ENCODE measurements at regions not wholly inside any gene's neighbourhood (a gene's known extent, or its start where the extent isn't known, plus 50 kb on each side); places are given as distances from the start of the nearest gene placed in this dataset.

DNA sequence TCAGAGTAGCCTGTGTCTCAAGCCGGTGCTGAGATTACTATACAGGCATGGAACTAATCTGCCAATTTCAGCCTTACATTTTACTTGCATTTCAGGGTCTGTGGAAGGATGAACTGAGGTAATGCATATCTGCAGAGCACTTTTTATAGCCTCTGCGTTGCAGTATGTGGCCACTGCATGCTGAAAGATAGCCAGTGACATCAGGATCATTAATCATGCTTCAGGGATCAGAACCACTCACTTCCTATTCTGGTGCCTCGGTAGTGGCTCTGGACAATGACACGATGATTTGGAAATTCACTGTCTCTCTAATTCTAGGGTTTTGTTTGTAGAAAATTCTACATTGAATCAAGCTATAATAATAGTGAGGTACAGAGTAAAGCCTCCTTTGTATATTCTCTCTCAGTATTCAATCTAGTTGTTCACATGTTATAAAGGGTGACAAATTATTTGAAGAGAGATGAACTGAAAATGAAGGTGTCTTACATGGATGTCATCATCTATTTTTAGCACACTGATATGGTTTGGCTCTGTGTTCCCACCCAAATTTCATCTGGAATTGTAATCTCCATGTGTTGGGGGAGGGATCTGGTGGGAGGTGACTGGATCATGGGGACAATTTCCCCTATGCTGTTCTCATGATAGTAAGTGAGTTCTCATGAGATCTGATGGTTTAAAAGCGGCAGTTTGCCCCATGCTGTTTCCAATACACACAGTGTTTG is 554.3 kb upstream of the MIS18BP1 start:
- no peak overlapping the region for H3K4me2 ChIP-seq (ENCODE audit: low read length)
- no peak overlapping the region for H3K9ac ChIP-seq (ENCODE audit: low read length)
- H3K27ac ChIP-seq (ENCODE audit: low read length): no peak overlapping the region

DNA sequence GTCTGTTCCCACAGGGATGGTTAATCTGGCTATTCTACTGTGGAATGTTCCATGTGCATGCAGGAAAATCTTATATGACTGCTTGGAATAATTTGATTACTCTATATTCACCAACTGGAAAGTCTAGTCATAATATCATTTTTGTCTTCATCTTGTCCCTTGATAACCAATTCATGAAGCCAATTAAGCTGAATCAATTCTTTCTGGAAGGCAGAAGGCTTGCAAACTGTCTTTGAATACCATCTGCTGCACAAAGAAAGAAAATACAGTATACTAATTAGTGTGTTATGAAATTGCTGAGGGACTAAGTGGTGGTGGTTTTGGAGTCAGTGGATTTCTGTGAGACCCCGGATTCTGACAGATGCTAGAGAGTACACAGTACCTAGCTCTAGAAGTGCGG is 546.5 kb upstream of the MIS18BP1 start:
- Histone ChIP-seq H3K9me3 (ENCODE audit: low read length) (no peaks in the 10 kb centered on the region), H3K9me2 (ENCODE audit: insufficient read depth, low read length) (no peaks in the 10 kb centered on the region), H3F3A (ENCODE audit: insufficient read depth, low read length, poor library complexity, severe bottlenecking) (no peaks in the 10 kb centered on the region)

More for the DNA sequence above, 554.3 kb upstream of the MIS18BP1 start:
- H3K9me2 ChIP-seq (ENCODE audit: insufficient read depth, low read length): no peaks in the 10 kb centered on the region
- H3K27me3 ChIP-seq (ENCODE audit: insufficient read depth, low read depth, low read length): no peaks in the 10 kb centered on the region
- no peaks in the 10 kb centered on the region for H4K20me1 ChIP-seq (ENCODE audit: insufficient read depth)
- H3K4me3 ChIP-seq (ENCODE audit: low read length): no peak overlapping the region
- H3K36me3 ChIP-seq (ENCODE audit: insufficient read depth, low read length): no peaks in the 10 kb centered on the region
- TF ChIP-seq SMC3 (conservative IDR thresholded peaks at IDR 0.05; ENCODE audit: poor library complexity): no peak
- no peak for TF ChIP-seq TAF1 (IDR thresholded peaks at IDR 0.05; ENCODE audit: low read depth)
- TF ChIP-seq MXI1 (conservative IDR thresholded peaks at IDR 0.05; ENCODE audit: poor library complexity, severe bottlenecking): no peak
- TF ChIP-seq RAD21 (conservative IDR thresholded peaks at IDR 0.05): no peak
- no peak for TF ChIP-seq POLR2AphosphoS5 (IDR thresholded peaks at IDR 0.05)
- TF ChIP-seq, protein P1, sequence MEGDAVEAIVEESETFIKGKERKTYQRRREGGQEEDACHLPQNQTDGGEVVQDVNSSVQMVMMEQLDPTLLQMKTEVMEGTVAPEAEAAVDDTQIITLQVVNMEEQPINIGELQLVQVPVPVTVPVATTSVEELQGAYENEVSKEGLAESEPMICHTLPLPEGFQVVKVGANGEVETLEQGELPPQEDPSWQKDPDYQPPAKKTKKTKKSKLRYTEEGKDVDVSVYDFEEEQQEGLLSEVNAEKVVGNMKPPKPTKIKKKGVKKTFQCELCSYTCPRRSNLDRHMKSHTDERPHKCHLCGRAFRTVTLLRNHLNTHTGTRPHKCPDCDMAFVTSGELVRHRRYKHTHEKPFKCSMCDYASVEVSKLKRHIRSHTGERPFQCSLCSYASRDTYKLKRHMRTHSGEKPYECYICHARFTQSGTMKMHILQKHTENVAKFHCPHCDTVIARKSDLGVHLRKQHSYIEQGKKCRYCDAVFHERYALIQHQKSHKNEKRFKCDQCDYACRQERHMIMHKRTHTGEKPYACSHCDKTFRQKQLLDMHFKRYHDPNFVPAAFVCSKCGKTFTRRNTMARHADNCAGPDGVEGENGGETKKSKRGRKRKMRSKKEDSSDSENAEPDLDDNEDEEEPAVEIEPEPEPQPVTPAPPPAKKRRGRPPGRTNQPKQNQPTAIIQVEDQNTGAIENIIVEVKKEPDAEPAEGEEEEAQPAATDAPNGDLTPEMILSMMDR (IDR thresholded peaks at IDR 0.05; ENCODE audit: poor library complexity, severe bottlenecking): no peak
- no peak for TF ChIP-seq EZH2 (IDR thresholded peaks at IDR 0.05; ENCODE audit: borderline replicate concordance, insufficient read depth, low read length, poor library complexity, severe bottlenecking)
- TF ChIP-seq EP300 (conservative IDR thresholded peaks at IDR 0.05; ENCODE audit: poor library complexity, severe bottlenecking): no peak
- H3F3A ChIP-seq (ENCODE audit: insufficient read depth, low read length, poor library complexity, severe bottlenecking): no peaks in the 10 kb centered on the region
- H3K79me2 ChIP-seq (replicated peaks; ENCODE audit: insufficient read depth, low read length): no peaks in the 10 kb centered on the region
- H2AFZ ChIP-seq (ENCODE audit: low read depth, low read length): no peak overlapping the region
- H3K9me3 ChIP-seq (ENCODE audit: low read length): no peaks in the 10 kb centered on the region

More for the DNA sequence above, 546.5 kb upstream of the MIS18BP1 start:
- Histone ChIP-seq H3K27ac (ENCODE audit: low read length) (no peak overlapping the region), H3K36me3 (ENCODE audit: insufficient read depth, low read length) (no peaks in the 10 kb centered on the region), H3K4me2 (ENCODE audit: low read length) (no peak overlapping the region), H3K27me3 (ENCODE audit: insufficient read depth, low read depth, low read length) (no peaks in the 10 kb centered on the region), H3K9ac (ENCODE audit: low read length) (no peak overlapping the region), H2AFZ (ENCODE audit: low read depth, low read length) (no peak overlapping the region), H3K4me3 (ENCODE audit: low read length) (no peak overlapping the region), H3K79me2 (replicated peaks; ENCODE audit: insufficient read depth, low read length) (no peaks in the 10 kb centered on the region), H4K20me1 (ENCODE audit: insufficient read depth) (no peaks in the 10 kb centered on the region)
- TF ChIP-seq EP300 (conservative IDR thresholded peaks at IDR 0.05; ENCODE audit: poor library complexity, severe bottlenecking) (no peak), POLR2AphosphoS5 (IDR thresholded peaks at IDR 0.05) (no peak), RAD21 (conservative IDR thresholded peaks at IDR 0.05) (no peak), SMC3 (conservative IDR thresholded peaks at IDR 0.05; ENCODE audit: poor library complexity) (no peak), TAF1 (IDR thresholded peaks at IDR 0.05; ENCODE audit: low read depth) (no peak), EZH2 (IDR thresholded peaks at IDR 0.05; ENCODE audit: borderline replicate concordance, insufficient read depth, low read length, poor library complexity, severe bottlenecking) (no peak), MXI1 (conservative IDR thresholded peaks at IDR 0.05; ENCODE audit: poor library complexity, severe bottlenecking) (no peak)
- TF ChIP-seq, protein P2, sequence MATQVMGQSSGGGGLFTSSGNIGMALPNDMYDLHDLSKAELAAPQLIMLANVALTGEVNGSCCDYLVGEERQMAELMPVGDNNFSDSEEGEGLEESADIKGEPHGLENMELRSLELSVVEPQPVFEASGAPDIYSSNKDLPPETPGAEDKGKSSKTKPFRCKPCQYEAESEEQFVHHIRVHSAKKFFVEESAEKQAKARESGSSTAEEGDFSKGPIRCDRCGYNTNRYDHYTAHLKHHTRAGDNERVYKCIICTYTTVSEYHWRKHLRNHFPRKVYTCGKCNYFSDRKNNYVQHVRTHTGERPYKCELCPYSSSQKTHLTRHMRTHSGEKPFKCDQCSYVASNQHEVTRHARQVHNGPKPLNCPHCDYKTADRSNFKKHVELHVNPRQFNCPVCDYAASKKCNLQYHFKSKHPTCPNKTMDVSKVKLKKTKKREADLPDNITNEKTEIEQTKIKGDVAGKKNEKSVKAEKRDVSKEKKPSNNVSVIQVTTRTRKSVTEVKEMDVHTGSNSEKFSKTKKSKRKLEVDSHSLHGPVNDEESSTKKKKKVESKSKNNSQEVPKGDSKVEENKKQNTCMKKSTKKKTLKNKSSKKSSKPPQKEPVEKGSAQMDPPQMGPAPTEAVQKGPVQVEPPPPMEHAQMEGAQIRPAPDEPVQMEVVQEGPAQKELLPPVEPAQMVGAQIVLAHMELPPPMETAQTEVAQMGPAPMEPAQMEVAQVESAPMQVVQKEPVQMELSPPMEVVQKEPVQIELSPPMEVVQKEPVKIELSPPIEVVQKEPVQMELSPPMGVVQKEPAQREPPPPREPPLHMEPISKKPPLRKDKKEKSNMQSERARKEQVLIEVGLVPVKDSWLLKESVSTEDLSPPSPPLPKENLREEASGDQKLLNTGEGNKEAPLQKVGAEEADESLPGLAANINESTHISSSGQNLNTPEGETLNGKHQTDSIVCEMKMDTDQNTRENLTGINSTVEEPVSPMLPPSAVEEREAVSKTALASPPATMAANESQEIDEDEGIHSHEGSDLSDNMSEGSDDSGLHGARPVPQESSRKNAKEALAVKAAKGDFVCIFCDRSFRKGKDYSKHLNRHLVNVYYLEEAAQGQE (IDR thresholded peaks at IDR 0.05; ENCODE audit: borderline replicate concordance): no peak
- TF ChIP-seq, protein P1 (IDR thresholded peaks at IDR 0.05; ENCODE audit: poor library complexity, severe bottlenecking): no peak

Data from neural cell (in vitro differentiated cells).